ENCODE measurements at regions not wholly inside any gene's neighbourhood (a gene's known extent, or its start where the extent isn't known, plus 50 kb on each side); places are given as distances from the start of the nearest gene placed in this dataset.
A peak's percentile ranks its signal among the peaks of the same experiment; 100 is the strongest.

GRCh38 chr4:128454281-128454871, 166.8 kb upstream of the PGRMC2 start (continued):
- TF ChIP-seq, protein P1, sequence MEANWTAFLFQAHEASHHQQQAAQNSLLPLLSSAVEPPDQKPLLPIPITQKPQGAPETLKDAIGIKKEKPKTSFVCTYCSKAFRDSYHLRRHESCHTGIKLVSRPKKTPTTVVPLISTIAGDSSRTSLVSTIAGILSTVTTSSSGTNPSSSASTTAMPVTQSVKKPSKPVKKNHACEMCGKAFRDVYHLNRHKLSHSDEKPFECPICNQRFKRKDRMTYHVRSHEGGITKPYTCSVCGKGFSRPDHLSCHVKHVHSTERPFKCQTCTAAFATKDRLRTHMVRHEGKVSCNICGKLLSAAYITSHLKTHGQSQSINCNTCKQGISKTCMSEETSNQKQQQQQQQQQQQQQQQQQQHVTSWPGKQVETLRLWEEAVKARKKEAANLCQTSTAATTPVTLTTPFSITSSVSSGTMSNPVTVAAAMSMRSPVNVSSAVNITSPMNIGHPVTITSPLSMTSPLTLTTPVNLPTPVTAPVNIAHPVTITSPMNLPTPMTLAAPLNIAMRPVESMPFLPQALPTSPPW (CRISPR knock-in tag; IDR thresholded peaks at IDR 0.05) = peak; percentile 61
- TF ChIP-seq, protein P2, sequence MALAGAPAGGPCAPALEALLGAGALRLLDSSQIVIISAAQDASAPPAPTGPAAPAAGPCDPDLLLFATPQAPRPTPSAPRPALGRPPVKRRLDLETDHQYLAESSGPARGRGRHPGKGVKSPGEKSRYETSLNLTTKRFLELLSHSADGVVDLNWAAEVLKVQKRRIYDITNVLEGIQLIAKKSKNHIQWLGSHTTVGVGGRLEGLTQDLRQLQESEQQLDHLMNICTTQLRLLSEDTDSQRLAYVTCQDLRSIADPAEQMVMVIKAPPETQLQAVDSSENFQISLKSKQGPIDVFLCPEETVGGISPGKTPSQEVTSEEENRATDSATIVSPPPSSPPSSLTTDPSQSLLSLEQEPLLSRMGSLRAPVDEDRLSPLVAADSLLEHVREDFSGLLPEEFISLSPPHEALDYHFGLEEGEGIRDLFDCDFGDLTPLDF (CRISPR knock-in tag; IDR thresholded peaks at IDR 0.05) = no peak
- TF ChIP-seq NR2C1 (IDR thresholded peaks at IDR 0.05) = no peak
- 0 out of 2 replicates have a peak, but pooled peaks have one; percentile 33 for TF ChIP-seq NR2C1 (tag; IDR thresholded peaks at IDR 0.05)
- no peak for TF ChIP-seq ZNF780A (CRISPR knock-in tag; IDR thresholded peaks at IDR 0.05)
- TF ChIP-seq ATF7 (IDR thresholded peaks at IDR 0.05) = peak; percentile 95
- 0 out of 2 replicates have a peak, but pooled peaks have one; percentile 39 for TF ChIP-seq NCOA1 (IDR thresholded peaks at IDR 0.05; ENCODE audit: low read depth)
- TF ChIP-seq, protein P3, sequence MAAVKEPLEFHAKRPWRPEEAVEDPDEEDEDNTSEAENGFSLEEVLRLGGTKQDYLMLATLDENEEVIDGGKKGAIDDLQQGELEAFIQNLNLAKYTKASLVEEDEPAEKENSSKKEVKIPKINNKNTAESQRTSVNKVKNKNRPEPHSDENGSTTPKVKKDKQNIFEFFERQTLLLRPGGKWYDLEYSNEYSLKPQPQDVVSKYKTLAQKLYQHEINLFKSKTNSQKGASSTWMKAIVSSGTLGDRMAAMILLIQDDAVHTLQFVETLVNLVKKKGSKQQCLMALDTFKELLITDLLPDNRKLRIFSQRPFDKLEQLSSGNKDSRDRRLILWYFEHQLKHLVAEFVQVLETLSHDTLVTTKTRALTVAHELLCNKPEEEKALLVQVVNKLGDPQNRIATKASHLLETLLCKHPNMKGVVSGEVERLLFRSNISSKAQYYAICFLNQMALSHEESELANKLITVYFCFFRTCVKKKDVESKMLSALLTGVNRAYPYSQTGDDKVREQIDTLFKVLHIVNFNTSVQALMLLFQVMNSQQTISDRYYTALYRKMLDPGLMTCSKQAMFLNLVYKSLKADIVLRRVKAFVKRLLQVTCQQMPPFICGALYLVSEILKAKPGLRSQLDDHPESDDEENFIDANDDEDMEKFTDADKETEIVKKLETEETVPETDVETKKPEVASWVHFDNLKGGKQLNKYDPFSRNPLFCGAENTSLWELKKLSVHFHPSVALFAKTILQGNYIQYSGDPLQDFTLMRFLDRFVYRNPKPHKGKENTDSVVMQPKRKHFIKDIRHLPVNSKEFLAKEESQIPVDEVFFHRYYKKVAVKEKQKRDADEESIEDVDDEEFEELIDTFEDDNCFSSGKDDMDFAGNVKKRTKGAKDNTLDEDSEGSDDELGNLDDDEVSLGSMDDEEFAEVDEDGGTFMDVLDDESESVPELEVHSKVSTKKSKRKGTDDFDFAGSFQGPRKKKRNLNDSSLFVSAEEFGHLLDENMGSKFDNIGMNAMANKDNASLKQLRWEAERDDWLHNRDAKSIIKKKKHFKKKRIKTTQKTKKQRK (IDR thresholded peaks at IDR 0.05; ENCODE audit: borderline replicate concordance, low read depth, low read length) = no peak
- TF ChIP-seq CREM (IDR thresholded peaks at IDR 0.05; ENCODE audit: low read depth) = peak; percentile 78
- TF ChIP-seq CCNT2 (IDR thresholded peaks at IDR 0.05; ENCODE audit: borderline replicate concordance, extremely low read depth, insufficient read length, low read depth, low read length) = no peak
- peak; percentile 98 for TF ChIP-seq CEBPB (tag; IDR thresholded peaks at IDR 0.05)
- peak; percentile 55 for TF ChIP-seq EP300 (IDR thresholded peaks at IDR 0.05; ENCODE audit: low read length)
- TF ChIP-seq U2AF2 (optimal IDR thresholded peaks at IDR 0.05; ENCODE audit: low read depth, low read length) = no peak
- TF ChIP-seq DEAF1 (CRISPR knock-in tag; IDR thresholded peaks at IDR 0.05) = peak; percentile 83
- TF ChIP-seq, protein P4, sequence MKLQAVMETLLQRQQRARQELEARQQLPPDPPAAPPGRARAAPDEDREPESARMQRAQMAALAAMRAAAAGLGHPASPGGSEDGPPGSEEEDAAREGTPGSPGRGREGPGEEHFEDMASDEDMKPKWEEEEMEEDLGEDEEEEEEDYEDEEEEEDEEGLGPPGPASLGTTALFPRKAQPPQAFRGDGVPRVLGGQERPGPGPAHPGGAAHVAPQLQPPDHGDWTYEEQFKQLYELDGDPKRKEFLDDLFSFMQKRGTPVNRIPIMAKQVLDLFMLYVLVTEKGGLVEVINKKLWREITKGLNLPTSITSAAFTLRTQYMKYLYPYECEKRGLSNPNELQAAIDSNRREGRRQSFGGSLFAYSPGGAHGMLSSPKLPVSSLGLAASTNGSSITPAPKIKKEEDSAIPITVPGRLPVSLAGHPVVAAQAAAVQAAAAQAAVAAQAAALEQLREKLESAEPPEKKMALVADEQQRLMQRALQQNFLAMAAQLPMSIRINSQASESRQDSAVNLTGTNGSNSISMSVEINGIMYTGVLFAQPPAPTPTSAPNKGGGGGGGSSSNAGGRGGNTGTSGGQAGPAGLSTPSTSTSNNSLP (IDR thresholded peaks at IDR 0.05; ENCODE audit: borderline replicate concordance, low read depth, low read length) = peak; percentile 75
- TF ChIP-seq, protein P5, sequence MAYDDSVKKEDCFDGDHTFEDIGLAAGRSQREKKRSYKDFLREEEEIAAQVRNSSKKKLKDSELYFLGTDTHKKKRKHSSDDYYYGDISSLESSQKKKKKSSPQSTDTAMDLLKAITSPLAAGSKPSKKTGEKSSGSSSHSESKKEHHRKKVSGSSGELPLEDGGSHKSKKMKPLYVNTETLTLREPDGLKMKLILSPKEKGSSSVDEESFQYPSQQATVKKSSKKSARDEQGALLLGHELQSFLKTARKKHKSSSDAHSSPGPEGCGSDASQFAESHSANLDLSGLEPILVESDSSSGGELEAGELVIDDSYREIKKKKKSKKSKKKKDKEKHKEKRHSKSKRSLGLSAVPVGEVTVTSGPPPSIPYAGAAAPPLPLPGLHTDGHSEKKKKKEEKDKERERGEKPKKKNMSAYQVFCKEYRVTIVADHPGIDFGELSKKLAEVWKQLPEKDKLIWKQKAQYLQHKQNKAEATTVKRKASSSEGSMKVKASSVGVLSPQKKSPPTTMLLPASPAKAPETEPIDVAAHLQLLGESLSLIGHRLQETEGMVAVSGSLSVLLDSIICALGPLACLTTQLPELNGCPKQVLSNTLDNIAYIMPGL (CRISPR knock-in tag; IDR thresholded peaks at IDR 0.05) = no peak
- no peak for TF ChIP-seq ZNF217 (CRISPR knock-in tag; IDR thresholded peaks at IDR 0.05)
